ENCODE measurements at regions not wholly inside any gene's neighbourhood (a gene's known extent, or its start where the extent isn't known, plus 50 kb on each side); places are given as distances from the start of the nearest gene placed in this dataset.

DNA sequence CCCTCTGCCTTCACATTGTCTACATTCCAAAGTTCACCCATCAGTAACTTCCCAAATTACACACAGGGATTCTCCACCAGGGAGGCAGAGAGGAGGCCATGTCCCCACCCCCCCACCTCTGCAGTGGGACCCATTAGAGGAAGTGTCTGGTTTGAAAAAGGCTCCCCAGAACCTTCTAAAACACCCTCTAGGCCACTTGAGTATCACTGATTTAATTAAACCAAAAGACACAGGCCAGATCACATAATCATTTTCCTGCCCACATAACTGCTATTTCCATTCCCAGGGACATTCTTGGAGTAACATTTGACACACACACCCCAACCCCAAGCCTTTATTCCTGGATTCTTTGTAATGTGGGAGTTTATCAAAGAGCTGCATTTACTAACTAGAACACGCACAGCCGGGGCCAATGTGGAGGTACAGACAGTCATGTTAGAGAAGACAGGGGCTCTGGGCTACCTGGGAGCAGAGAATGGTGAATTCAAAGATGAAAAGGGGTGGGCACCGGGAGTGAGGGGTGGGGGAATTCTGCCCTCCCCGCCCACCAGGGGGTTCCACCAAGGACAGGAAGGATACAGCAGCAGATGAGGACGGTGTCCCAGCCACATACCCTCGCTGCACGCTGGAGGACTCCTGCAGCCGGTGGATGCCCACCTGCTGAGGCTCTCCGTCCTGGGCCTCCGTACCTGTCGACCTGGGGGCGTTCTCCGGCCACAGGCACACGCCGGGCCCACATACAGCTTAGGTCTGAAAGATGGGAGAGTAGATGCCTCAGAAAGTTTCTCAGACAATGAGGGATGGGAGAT lies 201.4 kb upstream of the CTNNB1 start:
- DNase-seq, result no peak
- Mint-ChIP-seq H3K36me3 (ENCODE audit: insufficient read depth in 1 of 3, low read depth in 3 of 3) (no peaks in the 10 kb centered on the region; a peak in 1 of 7 replicates), H3K9me3 (no peaks in the 10 kb centered on the region; a peak in 1 of 5 replicates), H3K4me3 (no peak overlapping the region; a peak in 1 of 5 replicates), H3K27ac (peak overlapping the region in 1 of 3 experiments; percentile 73; a peak in 3 of 7 replicates), H3K4me1 (peaks cover 55 to 69% of the 10 kb centered on the region in 2 experiments), H3K27me3 (ENCODE audit: low read depth) (0 out of 2 replicates have a peak, but pooled peaks cover 1% of the 10 kb centered on the region)
- no CpG with 5 or more reads among the region's 15 CpGs for WGBS (ENCODE audit: extremely low coverage, insufficient read length, low lambda C conversion rate)
- Histone ChIP-seq H3K4ac (ENCODE audit: low read depth, low read length) (no peak overlapping the region), H4K20me1 (ENCODE audit: control insufficient read depth, insufficient read depth, insufficient read length) (no peaks in the 10 kb centered on the region), H3K23ac (ENCODE audit: insufficient read length, low read depth, low read length) (no peak overlapping the region), H3K56ac (ENCODE audit: insufficient read length, low read depth, low read length) (no peak overlapping the region), H2BK5ac (ENCODE audit: insufficient read length, low read length) (no peak overlapping the region), H2AFZ (ENCODE audit: low read length) (no peak overlapping the region), H2BK20ac (ENCODE audit: low read depth, low read length, poor library complexity, severe bottlenecking) (no peak overlapping the region), H3K18ac (ENCODE audit: insufficient read length, low read depth, low read length) (no peak overlapping the region), H2BK15ac (ENCODE audit: low read depth, low read length) (no peak overlapping the region), H4K8ac (replicated peaks; ENCODE audit: insufficient read length, low read depth, low read length) (no peak overlapping the region), H3K14ac (ENCODE audit: insufficient read depth, low read length) (no peak overlapping the region), H2BK12ac (ENCODE audit: insufficient read length, low read depth, low read length) (peak overlapping the region; percentile 57), H3K4me2 (ENCODE audit: insufficient read depth, insufficient read length, low read length) (no peak overlapping the region), H3K9ac (ENCODE audit: extremely low read depth, insufficient read length, low read length) (no peak overlapping the region), H3K79me2 (ENCODE audit: insufficient read depth, low read length) (no peaks in the 10 kb centered on the region), H3T11ph (ENCODE audit: low read length) (no peak overlapping the region), H3K23me2 (ENCODE audit: insufficient read length, low read depth, low read length, poor library complexity, severe bottlenecking) (peaks cover 5% of the 10 kb centered on the region), H3K27ac (ENCODE audit: insufficient read length, low read depth, low read length) (no peak overlapping the region), H4K5ac (ENCODE audit: insufficient read length, low read depth, low read length) (no peak overlapping the region), H3K4me1 (ENCODE audit: insufficient read depth, low read length) (peaks cover 20% of the 10 kb centered on the region), H3K27me3 (ENCODE audit: insufficient read depth, low read length) (no peaks in the 10 kb centered on the region), H2AK5ac (ENCODE audit: insufficient read length, low read length) (no peak overlapping the region), H3K79me1 (ENCODE audit: insufficient read depth, low read depth, low read length, poor library complexity, severe bottlenecking) (no peaks in the 10 kb centered on the region), H3K9me3 (ENCODE audit: control insufficient read depth, low read depth, low read length) (no peaks in the 10 kb centered on the region), H2BK120ac (ENCODE audit: low read depth, low read length, poor library complexity, severe bottlenecking) (no peak overlapping the region), H4K91ac (ENCODE audit: insufficient read length, low read depth, low read length) (no peak overlapping the region)
- TF ChIP-seq, protein P1, sequence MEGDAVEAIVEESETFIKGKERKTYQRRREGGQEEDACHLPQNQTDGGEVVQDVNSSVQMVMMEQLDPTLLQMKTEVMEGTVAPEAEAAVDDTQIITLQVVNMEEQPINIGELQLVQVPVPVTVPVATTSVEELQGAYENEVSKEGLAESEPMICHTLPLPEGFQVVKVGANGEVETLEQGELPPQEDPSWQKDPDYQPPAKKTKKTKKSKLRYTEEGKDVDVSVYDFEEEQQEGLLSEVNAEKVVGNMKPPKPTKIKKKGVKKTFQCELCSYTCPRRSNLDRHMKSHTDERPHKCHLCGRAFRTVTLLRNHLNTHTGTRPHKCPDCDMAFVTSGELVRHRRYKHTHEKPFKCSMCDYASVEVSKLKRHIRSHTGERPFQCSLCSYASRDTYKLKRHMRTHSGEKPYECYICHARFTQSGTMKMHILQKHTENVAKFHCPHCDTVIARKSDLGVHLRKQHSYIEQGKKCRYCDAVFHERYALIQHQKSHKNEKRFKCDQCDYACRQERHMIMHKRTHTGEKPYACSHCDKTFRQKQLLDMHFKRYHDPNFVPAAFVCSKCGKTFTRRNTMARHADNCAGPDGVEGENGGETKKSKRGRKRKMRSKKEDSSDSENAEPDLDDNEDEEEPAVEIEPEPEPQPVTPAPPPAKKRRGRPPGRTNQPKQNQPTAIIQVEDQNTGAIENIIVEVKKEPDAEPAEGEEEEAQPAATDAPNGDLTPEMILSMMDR (conservative IDR thresholded peaks at IDR 0.05), result no peak

Data from H9 (cell line).